GM20000 (cell line): ENCODE measurements at regions not wholly inside any gene's neighbourhood (a gene's known extent, or its start where the extent isn't known, plus 50 kb on each side); places are given as distances from the start of the nearest gene placed in this dataset.

ENCODE experiments used
- DNase-seq: peaks from one replicate; pipeline ENCODE4 v3.0.0; 2012; ENCODE audit warnings: low spot score
- CTCF ChIP-seq: IDR thresholded peaks from 2 replicates; pipeline ENCODE4 v1.5.1; 2012; ENCODE audit warnings: mild to moderate bottlenecking, control low read depth; ENCODE audit errors: extremely low read depth, missing control alignments

DNA sequence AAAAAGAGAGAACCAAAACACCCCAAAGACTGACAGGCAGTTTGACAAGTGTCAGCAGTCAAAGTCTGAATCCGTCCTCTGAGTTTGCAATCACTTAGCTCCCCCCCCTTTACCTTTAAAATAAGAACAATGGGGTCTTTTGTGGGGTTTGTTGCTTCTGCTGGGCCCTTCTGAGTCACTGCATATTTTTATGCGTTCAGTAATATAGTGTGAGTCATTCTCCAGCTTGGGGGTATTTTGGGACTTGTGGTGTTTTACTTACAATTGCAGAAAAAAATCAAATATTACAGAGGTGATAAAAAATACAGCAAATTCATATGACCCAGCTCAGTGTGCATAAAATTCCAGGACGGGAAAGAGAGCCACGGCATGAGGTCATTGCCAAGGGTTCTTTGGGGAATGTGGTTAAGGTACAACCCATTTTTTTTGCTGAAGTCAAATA, 120.1 kb downstream of the CYLD start:
- DNase-seq, result no peak
- no peak for TF ChIP-seq CTCF

DNA sequence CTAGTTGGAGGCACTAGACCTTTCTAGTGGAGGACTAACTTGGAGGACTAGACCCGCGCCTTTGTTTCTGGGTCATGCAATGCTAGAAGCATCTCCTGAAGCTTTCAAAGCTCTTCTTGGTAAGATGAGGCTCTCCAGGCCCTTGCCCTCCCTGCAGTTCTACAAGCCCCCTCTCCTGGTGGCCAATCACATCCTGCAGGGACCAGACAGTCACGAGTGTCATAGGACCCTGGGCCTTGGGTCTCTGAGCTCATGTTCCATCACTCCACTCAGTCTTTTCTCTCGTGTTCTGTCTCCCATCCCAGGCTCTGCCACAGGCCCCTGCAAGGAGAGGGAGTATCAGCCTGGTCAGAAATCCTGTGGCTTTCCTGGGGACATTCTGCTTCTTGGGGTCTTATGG, 119.6 kb downstream of the CYLD start:
- TF ChIP-seq CTCF, result no peak
- DNase-seq, result no peak

GRCh38 chr16:50859628-50860360, 117.9 kb downstream of the CYLD start:
- DNase-seq, result no peak
- no peak for TF ChIP-seq CTCF

DNA sequence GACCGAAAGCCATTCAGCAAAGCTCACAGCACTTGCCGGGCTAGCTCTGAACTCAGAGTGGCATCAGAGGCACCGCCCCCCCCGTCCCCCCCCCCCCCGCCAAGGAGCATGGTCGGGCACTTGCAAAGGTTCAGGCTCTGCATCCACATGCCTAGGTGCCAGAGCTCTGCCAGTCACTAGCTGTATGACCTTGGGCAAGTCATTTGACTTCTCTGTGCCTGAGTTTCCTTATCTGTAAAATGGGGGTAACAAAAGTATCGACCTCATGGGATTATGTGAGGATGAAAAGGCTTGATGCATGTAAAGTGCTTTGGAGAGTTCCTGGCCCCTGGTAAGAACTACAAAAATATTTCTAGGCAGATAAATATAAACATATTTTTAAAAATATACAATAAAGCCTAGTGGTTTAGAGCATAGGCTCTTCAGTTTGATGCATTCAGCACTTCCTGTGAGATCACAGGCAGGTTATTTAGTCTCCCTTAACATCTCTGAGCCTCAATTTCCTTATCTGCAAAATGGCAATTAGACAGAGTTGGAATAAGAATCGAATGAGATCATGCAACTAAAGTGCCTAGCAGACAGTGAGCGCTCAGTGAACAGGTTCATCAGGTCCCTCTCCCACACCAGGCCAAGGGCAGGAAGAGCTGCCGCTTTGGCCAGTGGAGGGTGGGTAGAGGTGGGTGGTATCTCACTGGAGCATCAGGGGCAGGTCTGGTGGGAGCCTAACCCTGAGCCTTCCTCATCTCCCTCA, 117.2 kb downstream of the CYLD start:
- DNase-seq, result no peak
- TF ChIP-seq CTCF, result no peak

- DNase-seq, result no peak
- no peak for TF ChIP-seq CTCF
Observed at GRCh38 chr16:50858376-50858775, 116.5 kb downstream of the CYLD start.

- TF ChIP-seq CTCF, result no peak
- no peak for DNase-seq
Observed at GRCh38 chr16:50857881-50858280, 116.0 kb downstream of the CYLD start.

DNA sequence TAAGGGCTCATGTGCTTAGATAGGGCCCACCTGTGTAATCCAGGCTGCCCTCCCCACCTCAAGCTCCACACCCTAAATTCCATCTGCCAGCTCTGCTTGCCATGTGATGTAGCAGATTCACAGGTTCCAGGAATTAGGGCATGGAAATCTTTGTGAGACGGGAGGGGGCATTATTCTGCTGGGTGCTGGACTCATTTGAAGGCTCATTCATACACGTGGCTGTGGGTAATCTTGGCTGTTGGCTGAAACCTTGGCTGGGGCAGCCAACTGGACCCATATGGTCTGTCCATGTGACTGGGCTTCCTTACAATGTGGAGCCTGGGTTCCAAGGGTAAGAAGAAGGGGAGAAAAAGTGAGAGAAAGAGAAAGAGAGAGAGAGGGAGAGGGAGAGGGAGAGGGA, 115.1 kb downstream of the CYLD start:
- no peak for DNase-seq
- TF ChIP-seq CTCF, result no peak
